ENCODE measurements at regions not wholly inside any gene's neighbourhood (a gene's known extent, or its start where the extent isn't known, plus 50 kb on each side); places are given as distances from the start of the nearest gene placed in this dataset.

DNA sequence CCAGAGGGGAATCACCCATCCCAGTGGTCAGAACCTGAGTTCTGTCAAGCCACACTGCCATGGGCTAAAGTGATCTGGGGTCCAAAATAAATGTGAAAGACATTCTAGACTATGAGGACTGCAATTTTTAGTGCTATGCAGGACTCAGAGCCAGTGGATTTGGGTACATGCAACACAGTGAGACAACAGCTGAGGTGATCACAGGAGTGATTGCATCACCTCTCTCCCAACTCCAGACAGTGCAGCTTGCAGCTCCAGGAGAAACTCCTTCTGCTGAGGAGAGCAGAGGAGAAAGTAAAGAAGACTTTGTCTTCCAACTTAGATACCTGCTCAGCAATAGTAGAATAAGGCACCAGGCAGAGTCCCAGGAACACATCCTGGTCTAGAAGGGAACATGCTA lies 682.0 kb upstream of the POT1 start:
- no peaks in the 10 kb centered on the region for H3K27me3 ChIP-seq (ENCODE audit: control insufficient read depth, insufficient read depth)
- DNase-seq (no peak), ATAC-seq (no peak)
- H3K4me3 ChIP-seq (ENCODE audit: low read length): no peak overlapping the region
- no peaks in the 10 kb centered on the region for H3K9me3 ChIP-seq (ENCODE audit: control insufficient read depth, low read length)
- H3K4me1 ChIP-seq (ENCODE audit: control insufficient read depth, insufficient read depth, low read length): no peaks in the 10 kb centered on the region
- no peak overlapping the region for H3K27ac ChIP-seq (ENCODE audit: low read length)
- intact Hi-C loops (cut with DNase I): no loop called here

DNA sequence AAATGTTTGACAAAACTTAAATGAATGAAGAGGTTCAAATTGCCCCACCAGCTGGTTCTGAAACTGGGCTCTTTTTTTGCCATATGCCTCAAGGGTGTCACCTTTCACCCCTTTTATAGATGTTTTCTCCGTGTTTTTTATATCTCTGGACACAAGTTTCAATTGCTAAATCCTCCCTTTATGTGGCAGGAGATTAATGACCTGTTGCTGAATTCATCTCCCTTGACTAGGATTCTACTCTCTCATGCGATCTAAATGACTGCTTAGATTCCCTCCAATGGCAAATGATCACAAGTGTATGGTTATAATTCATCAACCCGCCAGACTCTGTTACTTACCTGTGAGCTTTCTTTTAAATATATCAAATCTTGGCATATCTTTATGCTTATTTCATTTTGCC lies 677.0 kb upstream of the POT1 start:
- ATAC-seq: no peak

DNA sequence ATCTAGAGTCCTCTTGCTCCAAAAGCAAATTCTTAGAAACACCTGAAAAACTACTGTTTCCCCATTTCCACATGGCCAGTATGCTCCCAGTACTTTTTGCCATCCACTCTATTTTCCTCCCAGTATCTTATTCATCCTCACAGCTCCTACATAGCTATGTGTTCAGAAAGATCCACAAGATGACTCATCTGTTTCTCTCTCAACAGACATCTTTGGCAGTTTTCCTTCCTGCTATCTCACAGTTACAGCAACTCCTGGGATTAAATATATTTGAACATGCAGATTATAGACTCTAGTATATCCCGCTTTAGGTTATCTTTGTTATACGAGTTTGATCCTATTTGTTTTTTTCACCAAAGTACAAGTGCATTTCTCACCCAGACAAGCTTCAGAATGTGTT lies 675.6 kb upstream of the POT1 start:
- Histone ChIP-seq H3K27me3 (ENCODE audit: control insufficient read depth, insufficient read depth) (no peaks in the 10 kb centered on the region), H3K27ac (ENCODE audit: low read length) (no peak overlapping the region), H3K4me3 (ENCODE audit: low read length) (no peak overlapping the region), H3K4me1 (ENCODE audit: control insufficient read depth, insufficient read depth, low read length) (no peaks in the 10 kb centered on the region), H3K9me3 (ENCODE audit: control insufficient read depth, low read length) (no peaks in the 10 kb centered on the region)
- 45% methylated on average over 2 of the region's 2 CpGs for WGBS
- ATAC-seq: no peak
- DNase-seq: no peak
- intact Hi-C loops (cut with DNase I): no loop called here

More for the DNA sequence above, 677.0 kb upstream of the POT1 start:
- Histone ChIP-seq H3K4me3 (ENCODE audit: low read length) (no peak overlapping the region), H3K4me1 (ENCODE audit: control insufficient read depth, insufficient read depth, low read length) (no peaks in the 10 kb centered on the region), H3K9me3 (ENCODE audit: control insufficient read depth, low read length) (no peaks in the 10 kb centered on the region), H3K27ac (ENCODE audit: low read length) (no peak overlapping the region), H3K27me3 (ENCODE audit: control insufficient read depth, insufficient read depth) (no peaks in the 10 kb centered on the region)
- intact Hi-C loops (cut with DNase I): no loop called here
- WGBS: 64% methylated on average over 3 of the region's 3 CpGs
- DNase-seq: no peak

DNA sequence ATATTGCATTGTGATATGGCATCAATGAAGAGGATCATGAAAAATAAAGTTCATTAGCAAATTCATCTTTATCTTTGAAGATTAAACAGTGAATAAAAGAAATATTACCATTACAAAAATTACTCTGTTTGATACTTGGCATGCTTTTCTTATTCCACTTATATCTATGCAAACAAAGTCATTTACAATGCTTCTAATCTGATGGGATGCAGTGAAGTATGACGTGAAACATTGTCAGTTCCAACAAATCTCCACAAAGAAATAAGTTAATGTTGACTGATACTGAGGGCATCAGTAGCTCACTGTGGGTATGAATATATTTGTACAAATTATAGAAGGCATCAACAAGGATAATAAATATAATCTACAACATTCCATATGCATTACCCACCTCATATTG lies 672.8 kb upstream of the POT1 start:
- Histone ChIP-seq H3K4me1 (ENCODE audit: control insufficient read depth, insufficient read depth, low read length) (no peaks in the 10 kb centered on the region), H3K27ac (ENCODE audit: low read length) (no peak overlapping the region), H3K9me3 (ENCODE audit: control insufficient read depth, low read length) (no peaks in the 10 kb centered on the region), H3K27me3 (ENCODE audit: control insufficient read depth, insufficient read depth) (no peaks in the 10 kb centered on the region), H3K4me3 (ENCODE audit: low read length) (no peak overlapping the region)
- ATAC-seq (no peak), DNase-seq (no peak)
- intact Hi-C loops (cut with DNase I): no loop called here
- 63% methylated on average over 1 of the region's 1 CpG for WGBS

DNA sequence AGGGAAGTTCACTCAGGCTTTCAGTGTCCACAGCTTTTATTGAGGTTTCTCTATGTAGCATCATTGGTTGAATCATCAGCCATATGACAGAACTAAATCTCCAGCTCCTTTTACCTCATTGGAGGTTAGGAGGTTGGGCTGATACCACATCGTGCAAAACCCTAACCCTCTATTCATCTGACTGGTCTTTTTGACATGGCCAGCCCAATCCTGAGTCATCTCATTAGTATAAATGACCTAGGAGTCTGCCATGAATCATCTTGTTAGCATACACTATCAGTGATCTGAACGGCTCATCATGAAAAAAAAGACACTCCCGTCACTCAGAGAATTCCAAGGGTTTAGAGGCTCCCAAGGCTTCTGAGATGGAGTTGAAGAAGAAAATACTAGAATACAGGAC lies 669.8 kb upstream of the POT1 start:
- H3K4me1 ChIP-seq (ENCODE audit: control insufficient read depth, insufficient read depth, low read length): no peaks in the 10 kb centered on the region
- no peaks in the 10 kb centered on the region for H3K9me3 ChIP-seq (ENCODE audit: control insufficient read depth, low read length)
- ATAC-seq (no peak), DNase-seq (no peak)
- H3K4me3 ChIP-seq (ENCODE audit: low read length): no peak overlapping the region
- no peaks in the 10 kb centered on the region for H3K27me3 ChIP-seq (ENCODE audit: control insufficient read depth, insufficient read depth)
- H3K27ac ChIP-seq (ENCODE audit: low read length): no peak overlapping the region
- intact Hi-C loops (cut with DNase I): no loop called here
- WGBS: 57% methylated on average over 3 of the region's 3 CpGs

DNA sequence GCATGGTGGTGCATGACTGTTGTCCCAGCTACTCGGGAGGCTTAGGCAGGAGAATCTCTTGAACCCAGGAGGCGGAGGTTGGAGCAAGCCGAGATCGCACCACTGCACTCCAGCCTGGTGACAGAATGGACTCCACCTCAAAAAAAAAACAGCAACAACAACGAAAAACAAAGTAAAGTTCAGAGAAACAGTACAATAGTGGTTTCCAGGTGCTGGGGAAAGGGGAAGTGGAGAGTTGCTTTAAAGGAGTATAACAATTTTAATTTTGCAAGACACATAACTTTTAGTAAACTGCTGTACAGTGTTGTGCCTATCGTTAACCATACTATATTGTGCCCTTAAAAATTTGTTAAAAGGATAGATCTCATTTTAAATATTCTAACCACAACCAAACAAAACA lies 662.7 kb upstream of the POT1 start:
- Histone ChIP-seq H3K4me3 (ENCODE audit: low read length) (no peak overlapping the region), H3K27ac (ENCODE audit: low read length) (no peak overlapping the region), H3K4me1 (ENCODE audit: control insufficient read depth, insufficient read depth, low read length) (no peaks in the 10 kb centered on the region), H3K27me3 (ENCODE audit: control insufficient read depth, insufficient read depth) (no peaks in the 10 kb centered on the region), H3K9me3 (ENCODE audit: control insufficient read depth, low read length) (no peaks in the 10 kb centered on the region)
- DNase-seq: no peak
- intact Hi-C loops (cut with DNase I): no loop called here
- WGBS: 78% methylated on average over 6 of the region's 6 CpGs
- ATAC-seq: no peak

DNA sequence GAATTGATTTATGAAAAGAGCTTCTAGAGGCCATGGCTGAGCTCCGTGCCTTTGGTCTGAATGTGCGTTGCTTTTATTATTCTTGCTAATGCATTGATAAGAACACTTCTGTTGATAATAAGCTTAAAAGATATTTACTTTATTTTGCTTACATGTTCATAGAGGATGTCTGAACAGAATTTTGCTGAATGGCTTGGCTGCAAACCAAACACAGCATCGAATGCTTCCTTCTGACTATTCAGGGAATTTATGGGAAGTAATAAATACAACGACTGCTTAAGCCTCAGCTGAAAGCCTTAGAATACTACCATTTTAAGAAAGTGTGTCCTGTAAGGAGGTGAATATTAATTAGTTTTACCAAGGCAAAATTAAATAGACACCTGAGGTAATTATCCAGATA lies 643.5 kb upstream of the POT1 start:
- WGBS: 33% methylated on average over 4 of the region's 4 CpGs
- intact Hi-C loops (cut with DNase I): no loop called here
- no peaks in the 10 kb centered on the region for H3K4me1 ChIP-seq (ENCODE audit: control insufficient read depth, insufficient read depth, low read length)

DNA sequence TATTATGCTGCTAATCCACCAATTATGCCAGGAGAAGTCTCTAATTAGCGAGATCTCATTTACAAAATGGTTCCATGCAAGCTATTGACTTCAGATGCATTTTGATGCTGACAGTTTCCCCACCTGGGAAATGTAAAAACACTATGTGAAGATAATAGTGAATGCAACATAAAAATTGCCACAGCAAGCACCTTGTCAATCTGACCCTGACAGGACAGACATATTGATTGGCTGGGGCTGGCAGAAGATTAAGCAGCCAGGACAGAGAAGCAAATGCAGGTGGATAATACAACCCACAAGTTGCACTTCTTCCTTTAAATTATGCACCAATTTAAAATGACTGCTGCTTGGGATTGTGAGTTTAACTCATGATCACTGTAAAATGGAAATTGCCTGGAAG lies 642.8 kb upstream of the POT1 start:
- ATAC-seq (no peak), DNase-seq (no peak)
- Histone ChIP-seq H3K4me3 (ENCODE audit: low read length) (no peak overlapping the region), H3K4me1 (ENCODE audit: control insufficient read depth, insufficient read depth, low read length) (no peaks in the 10 kb centered on the region), H3K27me3 (ENCODE audit: control insufficient read depth, insufficient read depth) (no peaks in the 10 kb centered on the region), H3K27ac (ENCODE audit: low read length) (no peak overlapping the region), H3K9me3 (ENCODE audit: control insufficient read depth, low read length) (no peaks in the 10 kb centered on the region)
- WGBS: 77% methylated on average over 1 of the region's 1 CpG
- intact Hi-C loops (cut with DNase I): no loop called here

More for the DNA sequence above, 643.5 kb upstream of the POT1 start:
- DNase-seq (no peak), ATAC-seq (no peak)
- Histone ChIP-seq H3K27me3 (ENCODE audit: control insufficient read depth, insufficient read depth) (no peaks in the 10 kb centered on the region), H3K27ac (ENCODE audit: low read length) (no peak overlapping the region), H3K4me3 (ENCODE audit: low read length) (no peak overlapping the region), H3K9me3 (ENCODE audit: control insufficient read depth, low read length) (no peaks in the 10 kb centered on the region)

DNA sequence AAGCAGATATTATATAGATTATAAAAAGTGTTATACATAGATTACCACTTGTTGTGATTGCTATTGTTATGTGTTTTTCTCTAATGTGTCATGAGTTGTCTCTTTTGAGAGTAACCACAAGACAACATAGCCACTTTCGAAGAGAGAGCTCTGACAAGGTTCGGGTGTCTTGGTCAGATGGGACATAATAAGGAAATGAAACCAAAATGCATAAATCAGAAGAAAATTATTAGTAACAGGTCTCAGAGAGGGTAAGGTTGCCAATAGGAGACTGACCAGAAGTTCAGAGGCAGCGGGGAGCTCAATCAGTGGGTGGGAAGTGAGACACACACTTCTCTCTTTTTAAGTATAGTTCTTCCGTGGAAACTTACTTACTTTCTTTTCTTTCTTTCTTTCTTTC lies 639.2 kb upstream of the POT1 start:
- Histone ChIP-seq H3K9me3 (ENCODE audit: control insufficient read depth, low read length) (no peaks in the 10 kb centered on the region), H3K27me3 (ENCODE audit: control insufficient read depth, insufficient read depth) (no peaks in the 10 kb centered on the region), H3K27ac (ENCODE audit: low read length) (no peak overlapping the region), H3K4me1 (ENCODE audit: control insufficient read depth, insufficient read depth, low read length) (no peaks in the 10 kb centered on the region), H3K4me3 (ENCODE audit: low read length) (no peak overlapping the region)
- no peak for DNase-seq
- intact Hi-C loops (cut with DNase I): no loop called here
- no peak for ATAC-seq
- WGBS: 88% methylated on average over 4 of the region's 4 CpGs

DNA sequence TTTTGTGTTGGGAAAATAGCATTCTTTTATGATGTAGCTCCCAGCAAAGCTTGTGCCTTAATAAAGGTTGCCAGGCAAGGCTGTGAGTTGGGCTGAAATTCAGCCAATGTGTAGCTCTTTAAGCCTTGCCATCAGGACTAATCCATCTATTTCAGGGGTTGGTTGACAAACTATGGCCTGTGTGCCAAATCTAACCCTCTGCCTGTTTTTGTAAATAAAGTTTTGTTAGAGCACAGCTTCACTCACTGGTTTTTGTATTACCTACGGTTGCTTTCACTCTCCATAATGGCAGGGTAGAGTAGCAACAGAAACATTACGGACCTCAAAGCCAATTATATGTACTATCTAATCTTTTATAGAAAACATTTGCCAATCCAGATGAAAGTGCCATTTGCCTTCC lies 638.1 kb upstream of the POT1 start:
- intact Hi-C loops (cut with DNase I): no loop called here
- Histone ChIP-seq H3K9me3 (ENCODE audit: control insufficient read depth, low read length) (no peaks in the 10 kb centered on the region), H3K4me1 (ENCODE audit: control insufficient read depth, insufficient read depth, low read length) (no peaks in the 10 kb centered on the region), H3K27me3 (ENCODE audit: control insufficient read depth, insufficient read depth) (no peaks in the 10 kb centered on the region), H3K27ac (ENCODE audit: low read length) (no peak overlapping the region), H3K4me3 (ENCODE audit: low read length) (no peak overlapping the region)
- 79% methylated on average over 2 of the region's 2 CpGs for WGBS
- DNase-seq: no peak
- no peak for ATAC-seq

DNA sequence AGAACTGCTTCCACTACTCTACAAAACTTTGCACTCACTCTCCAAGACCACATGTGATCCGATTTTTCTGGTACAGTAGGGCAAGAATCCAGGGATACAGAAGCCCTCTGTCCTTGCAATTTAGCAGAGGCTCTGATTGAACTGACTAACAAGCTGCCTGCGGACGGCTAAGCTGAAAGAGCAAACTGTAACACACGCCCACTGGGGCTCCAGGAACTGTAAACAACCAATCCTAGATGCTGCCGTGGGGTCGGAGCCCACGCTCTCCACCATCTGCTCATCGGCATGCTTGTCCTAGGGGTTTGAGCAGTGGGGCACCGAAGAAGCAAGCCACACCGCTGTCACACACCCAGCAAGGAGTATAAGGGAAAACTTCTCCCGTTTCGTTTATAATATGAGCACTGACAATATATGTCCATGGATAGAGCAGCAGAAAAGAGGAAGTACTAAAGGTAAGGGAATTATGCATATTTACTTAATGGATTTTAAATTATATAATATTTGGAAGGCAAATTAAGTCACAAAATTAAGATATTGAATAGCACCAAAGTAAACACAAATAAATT lies 634.4 kb upstream of the POT1 start:
- H3K27me3 ChIP-seq (ENCODE audit: control insufficient read depth, insufficient read depth): no peaks in the 10 kb centered on the region
- no peak overlapping the region for H3K4me3 ChIP-seq (ENCODE audit: low read length)
- H3K27ac ChIP-seq (ENCODE audit: low read length): no peak overlapping the region
- no peaks in the 10 kb centered on the region for H3K9me3 ChIP-seq (ENCODE audit: control insufficient read depth, low read length)
- ATAC-seq (no peak), DNase-seq (no peak)
- no peaks in the 10 kb centered on the region for H3K4me1 ChIP-seq (ENCODE audit: control insufficient read depth, insufficient read depth, low read length)
- WGBS: 69% methylated on average over 12 of the region's 12 CpGs
- intact Hi-C loops (cut with DNase I): no loop called here

DNA sequence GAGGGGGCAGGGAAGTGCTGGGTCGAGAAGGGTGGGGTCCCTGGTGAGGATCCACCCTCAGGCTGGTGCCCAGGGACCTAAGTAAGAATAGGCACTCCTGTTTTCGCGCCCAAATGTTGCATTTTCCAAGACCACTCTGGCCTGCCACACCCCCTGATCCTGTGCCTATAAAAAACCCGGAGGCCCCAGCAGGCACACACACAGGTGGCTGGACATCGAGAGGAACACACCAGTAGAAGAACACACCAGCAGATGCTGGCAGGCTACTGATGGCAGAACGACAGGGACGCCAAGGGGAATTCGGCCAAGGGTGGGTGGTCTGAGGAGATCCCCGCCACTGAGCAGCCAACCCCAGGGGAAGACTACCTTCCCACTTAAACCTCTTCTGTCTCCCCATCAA lies 633.9 kb upstream of the POT1 start:
- ATAC-seq (no peak), DNase-seq (no peak)
- Histone ChIP-seq H3K9me3 (ENCODE audit: control insufficient read depth, low read length) (no peaks in the 10 kb centered on the region), H3K4me3 (ENCODE audit: low read length) (no peak overlapping the region), H3K4me1 (ENCODE audit: control insufficient read depth, insufficient read depth, low read length) (no peaks in the 10 kb centered on the region), H3K27me3 (ENCODE audit: control insufficient read depth, insufficient read depth) (no peaks in the 10 kb centered on the region), H3K27ac (ENCODE audit: low read length) (no peak overlapping the region)
- intact Hi-C loops (cut with DNase I): no loop called here
- WGBS: 82% methylated on average over 9 of the region's 9 CpGs
